Heart right ventricle (tissue), 16 donors: ENCODE measurements at regions not wholly inside any gene's neighbourhood (a gene's known extent, or its start where the extent isn't known, plus 50 kb on each side); places are given as distances from the start of the nearest gene placed in this dataset.
"Not testable (repeated sequence)": the region's sequence is repeated elsewhere in the genome, so short reads cannot be mapped to it uniquely, and the experiment has no call there.

ENCODE experiments used
- ATAC-seq, 8 donors: fragments of 200-7000 bp; cut with Tn5 transposase; one replicate each; pipeline ENCODE4 v1.9.1; 2020; ENCODE audit warnings: mild to moderate bottlenecking in 8 of 8, moderate library complexity in 8 of 8, moderate number of reproducible peaks in 1 of 8
- DNase-seq, 2 donors: peaks; one replicate each; pipeline ENCODE4 v3.0.0-alpha.2; 2020
- H3K27ac ChIP-seq, 10 donors: fragments of 200-600 bp; sonication (generic) in 2 of 10; one replicate each; pipeline versions ENCODE4 v1.5.0 to v1.8.0; 2020 to 2022; ENCODE audit warnings: mild to moderate bottlenecking in 3 of 10
- H3K27me3 ChIP-seq, 7 donors: fragments of 200-600 bp; one replicate each; pipeline ENCODE4 v1.8.0; 2021 to 2022; ENCODE audit warnings: mild to moderate bottlenecking in 2 of 7
- H3K36me3 ChIP-seq, 9 donors: fragments of 200-600 bp; sonication (generic) in 1 of 9; one replicate each; pipeline versions ENCODE4 v1.5.0 to v1.8.0; 2020 to 2022; ENCODE audit warnings: mild to moderate bottlenecking in 2 of 9
- H3K4me1 ChIP-seq, 9 donors: fragments of 200-600 bp; sonication (generic) in 1 of 9; one replicate each; pipeline versions ENCODE4 v1.5.0 to v1.8.0; 2020 to 2022; ENCODE audit warnings: mild to moderate bottlenecking in 4 of 9
- H3K4me3 ChIP-seq, 10 donors: fragments of 200-600 bp; sonication (generic) in 2 of 10; one replicate each; pipeline versions ENCODE4 v1.5.0 to v1.8.0; 2020 to 2022; ENCODE audit warnings: mild to moderate bottlenecking in 7 of 10, moderate library complexity in 2 of 10
- H3K9me3 ChIP-seq, 11 donors: fragments of 200-600 bp in 10 of 11; sonication (generic) in 2 of 11; one replicate each; pipeline versions ENCODE4 v1.5.0 to v1.8.0; 2013 to 2022; ENCODE audit warnings: mild to moderate bottlenecking in 2 of 11, control low read depth in 1 of 11, moderate library complexity in 1 of 11
- WGBS, 2 donors: extraction: QIAGEN DNeasy Blood & Tissue Kit; methylation state at CpG; one replicate each; pipeline ENCODE4 v1.1.7; 2013; ENCODE audit warnings: inconsistent platforms in 1 of 2; 5-methylcytosine and 5-hydroxymethylcytosine counted together
- intact Hi-C, 10 donors: fragments of 100-400 bp; cut with DNase I; formaldehyde crosslinking; loops; one replicate each; pipeline versions ENCODE4 v1.11.1 to v1.14.2; 2022
- TF ChIP-seq, protein P1 (sequence below), 9 donors: fragments of 200-600 bp; sonication (generic) in 2 of 9; IDR thresholded peaks; one replicate each; pipeline versions ENCODE4 v1.5.0 to v1.8.0; 2021 to 2022; ENCODE audit warnings: antibody characterized with exemption in 9 of 9, mild to moderate bottlenecking in 5 of 9, moderate library complexity in 1 of 9
- donor health status: Arrhythmogenic right ventricular cardiomyopathy.
- donor health status: ischemic (EF 13 %, LVEDD 7.1; RV severe dilation, severe dysfunction).
- donor health status: healthy with polysubstance abuse.
- donor health status: DM: no; HTN: yes; CAD: no.
- donor health status: DM: no; HTN: no; CAD: no.
- donor health status: ischemic (EF 25% LVEDD 6.9; RV normal size, moderate dysfunction).
- donor health status: ischemic (EF 25% LVEDD 5.7; RV mildly dilated, moderate dysfunction).
- donor health status: healthy.
- donor health status: DM: yes; HTN: yes; CAD: no.
- donor health status: Ischemic cardiomyopathy.
- donor health status: ischemic (EF 35%, LVEDD 5.7; RV mildly dilated, moderate dysfunction).
- donor health status: nonischemic (EF 11% LVEDD 7.7; RV severe dilation, severe dysfunction).
- donor health status: DM: yes; HTN: yes; CAD: no.
- donor health status: PGD.
- donor health status: ischemic (EF 29% LVEDD 5.4; RV normal size, mild dysfunction).
- donor health status: nonischemic (EF 23%, LVEDD 6.1; RV moderate dilation, normal function).

DNA sequence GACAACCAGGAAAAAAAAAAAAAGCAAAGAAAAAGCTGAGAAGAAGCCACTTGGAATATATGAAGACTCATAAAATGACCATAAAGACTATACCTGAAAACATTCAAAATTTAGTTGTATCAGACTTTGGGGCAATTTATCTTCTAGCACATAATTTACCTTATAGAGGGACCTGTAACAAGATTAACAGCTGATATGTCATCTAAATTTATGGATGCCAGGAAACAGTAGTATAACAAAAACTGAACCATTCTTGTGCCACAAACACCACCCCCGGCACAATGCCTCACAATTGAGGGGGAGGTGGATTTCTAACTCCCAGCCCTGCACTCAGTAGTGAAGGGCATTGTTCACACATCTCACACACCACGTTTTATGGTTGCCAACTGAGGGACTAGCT is 1352.0 kb downstream of the BRINP3 start:
- Histone ChIP-seq H3K4me1 (no peaks in the 10 kb centered on the region), H3K4me3 (no peak overlapping the region), H3K9me3 (peaks cover 0 to 26% (median 2%) of the 10 kb centered on the region in 11 donors), H3K27me3 (no peaks in the 10 kb centered on the region), H3K27ac (no peak overlapping the region), H3K36me3 (no peaks in the 10 kb centered on the region)
- TF ChIP-seq, protein P1, sequence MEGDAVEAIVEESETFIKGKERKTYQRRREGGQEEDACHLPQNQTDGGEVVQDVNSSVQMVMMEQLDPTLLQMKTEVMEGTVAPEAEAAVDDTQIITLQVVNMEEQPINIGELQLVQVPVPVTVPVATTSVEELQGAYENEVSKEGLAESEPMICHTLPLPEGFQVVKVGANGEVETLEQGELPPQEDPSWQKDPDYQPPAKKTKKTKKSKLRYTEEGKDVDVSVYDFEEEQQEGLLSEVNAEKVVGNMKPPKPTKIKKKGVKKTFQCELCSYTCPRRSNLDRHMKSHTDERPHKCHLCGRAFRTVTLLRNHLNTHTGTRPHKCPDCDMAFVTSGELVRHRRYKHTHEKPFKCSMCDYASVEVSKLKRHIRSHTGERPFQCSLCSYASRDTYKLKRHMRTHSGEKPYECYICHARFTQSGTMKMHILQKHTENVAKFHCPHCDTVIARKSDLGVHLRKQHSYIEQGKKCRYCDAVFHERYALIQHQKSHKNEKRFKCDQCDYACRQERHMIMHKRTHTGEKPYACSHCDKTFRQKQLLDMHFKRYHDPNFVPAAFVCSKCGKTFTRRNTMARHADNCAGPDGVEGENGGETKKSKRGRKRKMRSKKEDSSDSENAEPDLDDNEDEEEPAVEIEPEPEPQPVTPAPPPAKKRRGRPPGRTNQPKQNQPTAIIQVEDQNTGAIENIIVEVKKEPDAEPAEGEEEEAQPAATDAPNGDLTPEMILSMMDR (IDR thresholded peaks at IDR 0.05): no peak
- DNase-seq: no peak
- 55 to 61% methylated on average over 2 of the region's 2 CpGs for WGBS, 2 donors
- ATAC-seq: no peak
- intact Hi-C loops: no loop called here

DNA sequence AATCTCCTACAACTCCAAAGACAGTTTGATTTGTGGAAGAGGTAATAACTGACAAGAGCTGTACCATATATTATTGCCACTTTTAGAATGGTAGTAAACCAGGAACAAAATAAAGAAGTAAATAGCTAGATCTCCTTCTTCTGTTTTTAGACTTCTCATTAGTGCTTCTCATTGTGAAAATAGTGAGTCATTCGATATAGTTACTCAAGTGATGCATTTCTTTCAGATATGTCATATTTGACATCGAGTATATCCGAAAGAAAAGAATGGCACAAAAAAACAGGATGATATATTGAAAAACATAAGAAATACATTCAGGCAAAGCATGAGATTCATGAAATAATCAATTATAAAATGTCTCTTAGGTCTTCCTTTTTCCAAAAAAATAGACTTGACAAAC is 1346.1 kb downstream of the BRINP3 start:
- Histone ChIP-seq H3K36me3 (no peaks in the 10 kb centered on the region), H3K4me1 (no peaks in the 10 kb centered on the region), H3K4me3 (no peak overlapping the region), H3K27ac (no peak overlapping the region), H3K9me3 (peaks cover 0 to 22% (median 0%) of the 10 kb centered on the region in 11 donors), H3K27me3 (no peaks in the 10 kb centered on the region)
- 85% methylated on average over 3 of the region's 3 CpGs for WGBS, 2 donors
- intact Hi-C loops: no loop called here
- DNase-seq (no peak), ATAC-seq (no peak)
- TF ChIP-seq, protein P1 (IDR thresholded peaks at IDR 0.05): no peak

DNA sequence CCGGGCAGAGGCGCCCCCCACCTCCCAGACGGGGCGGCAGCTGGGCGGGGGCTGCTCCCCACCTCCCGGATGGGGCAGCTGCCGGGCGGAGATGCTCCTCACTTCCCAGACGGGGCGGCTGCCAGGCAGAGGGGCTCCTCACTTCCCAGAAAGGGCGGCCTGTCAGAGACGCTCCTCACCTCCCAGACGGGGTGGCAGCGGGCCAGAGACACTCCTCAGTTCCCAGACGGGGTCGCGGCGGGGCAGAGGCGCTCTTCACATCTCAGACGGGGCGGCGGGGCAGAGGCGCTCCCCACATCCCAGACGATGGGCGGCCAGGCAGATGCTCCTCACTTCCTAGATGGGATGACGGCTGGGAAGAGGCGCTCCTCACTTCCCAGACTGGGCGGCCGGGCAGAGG is 1337.9 kb downstream of the BRINP3 start:
- H3K27ac ChIP-seq, DNase-seq, H3K4me1 ChIP-seq, ATAC-seq, H3K4me3 ChIP-seq, H3K36me3 ChIP-seq, H3K9me3 ChIP-seq, H3K27me3 ChIP-seq, intact Hi-C loops: not testable (repeated sequence)
- WGBS, 2 donors: 92 to 95% methylated on average over 27 to 29 of the region's 29 CpGs

DNA sequence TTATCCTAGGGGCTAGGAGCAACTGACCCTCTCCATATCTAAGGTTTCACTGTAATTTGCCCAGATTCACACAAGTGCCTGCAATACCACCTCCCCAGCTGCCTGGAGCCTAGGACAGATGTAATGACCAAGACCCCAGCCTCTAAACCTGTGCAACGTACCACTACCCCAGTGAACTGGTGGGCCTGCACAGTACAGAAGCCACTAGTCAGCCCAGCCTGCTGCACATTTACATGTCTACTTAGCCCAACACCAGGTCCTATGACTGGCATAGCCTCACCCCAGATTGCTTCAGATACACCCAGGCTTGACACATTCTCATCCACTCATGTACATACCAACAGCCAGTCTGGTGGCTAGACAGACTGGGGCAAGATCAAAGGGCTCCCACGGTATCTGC is 1336.6 kb downstream of the BRINP3 start:
- H3K4me1 ChIP-seq: no peaks in the 10 kb centered on the region
- H3K27me3 ChIP-seq: no peaks in the 10 kb centered on the region
- ATAC-seq (no peak), DNase-seq (no peak)
- intact Hi-C loops: no loop called here
- H3K4me3 ChIP-seq: no peak overlapping the region
- WGBS, 2 donors: 62 to 66% methylated on average over 2 of the region's 2 CpGs
- no peak overlapping the region for H3K27ac ChIP-seq
- no peaks in the 10 kb centered on the region for H3K36me3 ChIP-seq
- TF ChIP-seq, protein P1 (IDR thresholded peaks at IDR 0.05): no peak
- H3K9me3 ChIP-seq: peaks cover 0 to 7% (median 0%) of the 10 kb centered on the region in 11 donors

DNA sequence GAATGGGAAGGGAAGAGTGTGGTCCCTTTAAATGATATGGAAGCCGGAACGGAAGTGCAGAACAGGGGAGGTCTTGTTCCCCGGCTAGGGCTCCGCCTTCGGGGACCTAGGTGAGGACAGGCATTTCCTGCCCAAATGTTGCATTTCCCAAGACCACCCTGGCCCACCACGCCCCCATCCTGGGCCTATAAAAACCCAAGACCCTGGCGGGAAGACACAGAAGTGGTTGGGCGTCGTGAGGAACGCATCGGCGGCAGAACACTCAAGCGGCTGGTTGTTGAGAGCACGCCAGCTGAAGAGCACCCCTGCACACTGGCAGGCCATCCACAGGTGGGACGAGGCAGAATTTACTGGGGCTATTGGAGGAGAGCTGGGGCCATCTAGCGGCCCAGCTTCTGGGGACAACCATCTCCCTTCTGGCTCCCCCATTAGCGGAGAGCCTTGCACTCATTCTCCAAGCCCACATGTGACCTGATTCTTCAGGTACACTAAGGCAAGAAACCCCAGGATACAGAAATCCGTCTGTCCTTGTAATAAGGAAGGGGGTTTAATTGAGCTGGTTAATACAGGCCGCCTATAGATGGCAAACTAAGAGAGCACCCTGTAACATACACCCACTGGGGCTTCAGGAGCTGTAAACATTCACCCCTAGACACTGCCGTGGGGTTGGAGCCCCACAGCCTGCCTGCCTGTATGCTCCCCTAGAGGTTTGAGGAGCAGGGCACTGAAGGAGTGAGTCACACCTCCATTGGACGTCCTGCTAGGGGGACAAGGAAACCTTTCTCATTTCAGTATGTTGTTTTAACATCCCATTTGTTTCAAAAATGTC is 1327.9 kb downstream of the BRINP3 start:
- Histone ChIP-seq H3K4me3 (no peak overlapping the region), H3K9me3 (peaks cover 0 to 3% (median 0%) of the 10 kb centered on the region in 11 donors)
- no peak for ATAC-seq

More for the DNA sequence above, 1327.9 kb downstream of the BRINP3 start:
- Histone ChIP-seq H3K27me3 (no peaks in the 10 kb centered on the region), H3K4me1 (no peaks in the 10 kb centered on the region), H3K36me3 (no peaks in the 10 kb centered on the region), H3K27ac (no peak overlapping the region)
- WGBS, 2 donors: 64 to 78% methylated on average over 21 of the region's 21 CpGs
- intact Hi-C loops: no loop called here
- DNase-seq: no peak
- TF ChIP-seq, protein P1 (IDR thresholded peaks at IDR 0.05): no peak
